ENCODE measurements at regions not wholly inside any gene's neighbourhood (a gene's known extent, or its start where the extent isn't known, plus 50 kb on each side); places are given as distances from the start of the nearest gene placed in this dataset.

- peak; percentile 32 to 35 for DNase-seq
- in situ Hi-C loops (cut with MboI; ENCODE audit: low sequenced_read_pairs in 4 of 4) (no loop called here), intact Hi-C loops (cut with DNase I; ENCODE audit: low total_unique reads) (loop anchor here (5.0 kb wide), 1 partner anchor 331 kb away; no protein-coding TSS in a partner anchor)
- TF ChIP-seq POLR2A (IDR thresholded peaks at IDR 0.05) (no peak), CTCF (IDR thresholded peaks at IDR 0.05 in 4 of 5, conservative IDR thresholded peaks at IDR 0.05 in 1 of 5) (no peak)
- no peaks in the 10 kb centered on the region for H3K36me3 ChIP-seq
- H3K27me3 ChIP-seq = no peaks in the 10 kb centered on the region
- peak overlapping the region; percentile 41 to 63 (median 56) for H3K27ac ChIP-seq
- H3K4me3 ChIP-seq = no peak overlapping the region
- no peaks in the 10 kb centered on the region for H3K9me3 ChIP-seq
- peaks cover 6 to 14% of the 10 kb centered on the region in 2 donors for H3K4me1 ChIP-seq
- ATAC-seq = peak; percentile 78 to 83
These were observed 649.1 kb downstream of the TNS3 start for GRCh38 chr7:46932676-46933424.

- TF ChIP-seq POLR2A (IDR thresholded peaks at IDR 0.05) (no peak), CTCF (IDR thresholded peaks at IDR 0.05 in 4 of 5, conservative IDR thresholded peaks at IDR 0.05 in 1 of 5) (no peak)
- Histone ChIP-seq H3K27me3 (no peaks in the 10 kb centered on the region), H3K4me1 (peaks cover 6 to 14% of the 10 kb centered on the region in 2 donors), H3K9me3 (no peaks in the 10 kb centered on the region), H3K27ac (no peak overlapping the region), H3K4me3 (no peak overlapping the region), H3K36me3 (no peaks in the 10 kb centered on the region)
- ATAC-seq = no peak
- intact Hi-C loops (cut with DNase I; ENCODE audit: low total_unique reads) = loop anchor here (5.0 kb wide), 1 partner anchor 330 kb away; no protein-coding TSS in a partner anchor
- no peak for DNase-seq
- in situ Hi-C loops (cut with MboI; ENCODE audit: low sequenced_read_pairs in 4 of 4) = no loop called here
These were observed 649.6 kb downstream of the TNS3 start for GRCh38 chr7:46932306-46932675.

GRCh38 chr7:46930366-46930765 lies 651.5 kb downstream of the TNS3 start:
- intact Hi-C loops (cut with DNase I; ENCODE audit: low total_unique reads) (loop anchor here (5.0 kb wide), 1 partner anchor 328 kb away; no protein-coding TSS in a partner anchor), in situ Hi-C loops (cut with MboI; ENCODE audit: low sequenced_read_pairs in 4 of 4) (no loop called here)
- Histone ChIP-seq H3K4me1 (peaks cover 6 to 14% of the 10 kb centered on the region in 2 donors), H3K4me3 (no peak overlapping the region), H3K9me3 (no peaks in the 10 kb centered on the region), H3K36me3 (no peaks in the 10 kb centered on the region), H3K27ac (no peak overlapping the region), H3K27me3 (no peaks in the 10 kb centered on the region)
- DNase-seq (peak; percentile 5 to 36), ATAC-seq (peak; percentile 28 to 66)
- TF ChIP-seq CTCF (IDR thresholded peaks at IDR 0.05 in 4 of 5, conservative IDR thresholded peaks at IDR 0.05 in 1 of 5) (no peak), POLR2A (IDR thresholded peaks at IDR 0.05) (no peak)

- Histone ChIP-seq H3K9me3 (no peaks in the 10 kb centered on the region), H3K4me3 (no peak overlapping the region), H3K27me3 (no peaks in the 10 kb centered on the region), H3K4me1 (peaks cover 3 to 14% of the 10 kb centered on the region in 2 donors), H3K36me3 (no peaks in the 10 kb centered on the region), H3K27ac (no peak overlapping the region)
- intact Hi-C loops (cut with DNase I; ENCODE audit: low total_unique reads) (no loop called here), in situ Hi-C loops (cut with MboI; ENCODE audit: low sequenced_read_pairs in 4 of 4) (no loop called here)
- ATAC-seq (no peak), DNase-seq (no peak)
- TF ChIP-seq CTCF (IDR thresholded peaks at IDR 0.05 in 4 of 5, conservative IDR thresholded peaks at IDR 0.05 in 1 of 5) (no peak), POLR2A (IDR thresholded peaks at IDR 0.05) (no peak)
These were observed 652.6 kb downstream of the TNS3 start for GRCh38 chr7:46929359-46929758.
